ENCODE measurements at regions not wholly inside any gene's neighbourhood (a gene's known extent, or its start where the extent isn't known, plus 50 kb on each side); places are given as distances from the start of the nearest gene placed in this dataset.

- TF ChIP-seq CTCF (IDR thresholded peaks at IDR 0.05) (no peak), POLR2AphosphoS5 (IDR thresholded peaks at IDR 0.05; ENCODE audit: insufficient read depth in 1 of 2, low read depth in 1 of 2) (no peak), POLR2A (IDR thresholded peaks at IDR 0.05) (no peak)
Observed at GRCh38 chr1:84756001-84756400, 65.7 kb upstream of the SSX2IP start.

Measured in vagina (tissue), 2 donors.